Left lung (tissue), 4 donors: ENCODE measurements at regions not wholly inside any gene's neighbourhood (a gene's known extent, or its start where the extent isn't known, plus 50 kb on each side); places are given as distances from the start of the nearest gene placed in this dataset.
"Not testable (repeated sequence)": the region's sequence is repeated elsewhere in the genome, so short reads cannot be mapped to it uniquely, and the experiment has no call there.

Experiments used
- ATAC-seq: fragments of 200-7000 bp; cut with Tn5 transposase; one replicate; pipeline ENCODE4 v1.9.1; 2020; ENCODE audit warnings: moderate library complexity
- DNase-seq, 4 donors: peaks; one replicate each; pipeline ENCODE4 v3.0.0-alpha.2; 2013 to 2020
- H3K27ac ChIP-seq, 2 donors: fragments of 200-600 bp; sonication (generic) in 1 of 2; one replicate each; pipeline versions ENCODE4 v1.5.0 to v1.8.0; 2020 to 2021
- H3K27me3 ChIP-seq, 2 donors: fragments of 200-600 bp; sonication (generic) in 1 of 2; one replicate each; pipeline versions ENCODE4 v1.5.0 to v1.8.0; 2020 to 2021
- H3K36me3 ChIP-seq, 2 donors: fragments of 200-600 bp; sonication (generic) in 1 of 2; one replicate each; pipeline versions ENCODE4 v1.5.0 to v1.8.0; 2020 to 2021
- H3K4me1 ChIP-seq, 2 donors: fragments of 200-600 bp; one replicate each; pipeline ENCODE4 v1.8.0; 2021
- H3K4me3 ChIP-seq, 2 donors: fragments of 200-600 bp; sonication (generic) in 1 of 2; one replicate each; pipeline versions ENCODE4 v1.5.0 to v1.8.0; 2020 to 2021; ENCODE audit warnings: mild to moderate bottlenecking in 1 of 2
- H3K9me3 ChIP-seq, 2 donors: fragments of 200-600 bp; sonication (generic) in 1 of 2; one replicate each; pipeline versions ENCODE4 v1.5.0 to v1.8.0; 2020 to 2021
- CTCF ChIP-seq, 2 donors: fragments of 200-600 bp; sonication (generic) in 1 of 2; IDR thresholded peaks; one replicate each; pipeline versions ENCODE4 v1.5.0 to v1.8.0; 2021; ENCODE audit warnings: antibody characterized with exemption in 2 of 2
- intact Hi-C, 2 donors: fragments of 100-400 bp; cut with DNase I; formaldehyde crosslinking; loops; one replicate each; pipeline versions ENCODE4 v1.11.2 to v1.14.2; 2022
- donor health status: DM: no; HTN: yes; CAD: no.
- donor health status: DM: no; HTN: no; CAD: no.

- intact Hi-C loops = no loop called here
- H3K9me3 ChIP-seq = peaks cover 0 to 11% of the 10 kb centered on the region in 2 donors
- no peaks in the 10 kb centered on the region for H3K27me3 ChIP-seq
- TF ChIP-seq CTCF (IDR thresholded peaks at IDR 0.05) = no peak
- no peak overlapping the region for H3K27ac ChIP-seq
- H3K4me3 ChIP-seq = no peak overlapping the region
- no peak for DNase-seq
- ATAC-seq = no peak
- no peaks in the 10 kb centered on the region for H3K4me1 ChIP-seq
- H3K36me3 ChIP-seq = no peaks in the 10 kb centered on the region
Measured at GRCh38 chr5:179459771-179460170, 90.6 kb upstream of the RUFY1 start.

GRCh38 chr5:179457612-179458011 is 92.7 kb upstream of the RUFY1 start:
- Histone ChIP-seq H3K9me3 (peaks cover 0 to 11% of the 10 kb centered on the region in 2 donors), H3K36me3 (no peaks in the 10 kb centered on the region), H3K4me3 (no peak overlapping the region), H3K27ac (no peak overlapping the region), H3K4me1 (no peaks in the 10 kb centered on the region), H3K27me3 (no peaks in the 10 kb centered on the region)
- DNase-seq (no peak), ATAC-seq (no peak)
- TF ChIP-seq CTCF (IDR thresholded peaks at IDR 0.05) = no peak
- intact Hi-C loops = no loop called here

- H3K4me1 ChIP-seq, H3K27ac ChIP-seq, H3K4me3 ChIP-seq, ATAC-seq, intact Hi-C loops, H3K36me3 ChIP-seq, H3K27me3 ChIP-seq, DNase-seq: not testable (repeated sequence)
- peaks cover 0 to 12% of the 10 kb centered on the region in 2 donors for H3K9me3 ChIP-seq
Measured at GRCh38 chr5:179456075-179456474, 94.3 kb upstream of the RUFY1 start.

GRCh38 chr5:179455320-179455719 is 95.0 kb upstream of the RUFY1 start:
- intact Hi-C loops = no loop called here
- ATAC-seq = no peak
- Histone ChIP-seq H3K27ac (no peak overlapping the region), H3K36me3 (no peaks in the 10 kb centered on the region), H3K4me3 (no peak overlapping the region), H3K9me3 (peaks cover 0 to 16% of the 10 kb centered on the region in 2 donors), H3K27me3 (no peaks in the 10 kb centered on the region), H3K4me1 (no peaks in the 10 kb centered on the region)
- no peak for TF ChIP-seq CTCF (IDR thresholded peaks at IDR 0.05)
- DNase-seq = no peak

GRCh38 chr5:179454356-179454755 is 96.0 kb upstream of the RUFY1 start:
- DNase-seq (no peak), ATAC-seq (no peak)
- Histone ChIP-seq H3K27ac (no peak overlapping the region), H3K36me3 (no peaks in the 10 kb centered on the region), H3K4me3 (no peak overlapping the region), H3K9me3 (peaks cover 0 to 17% of the 10 kb centered on the region in 2 donors), H3K27me3 (no peaks in the 10 kb centered on the region), H3K4me1 (no peaks in the 10 kb centered on the region)
- intact Hi-C loops = no loop called here
- TF ChIP-seq CTCF (IDR thresholded peaks at IDR 0.05) = no peak

- no peaks in the 10 kb centered on the region for H3K36me3 ChIP-seq
- H3K27ac ChIP-seq = no peak overlapping the region
- no peak for TF ChIP-seq CTCF (IDR thresholded peaks at IDR 0.05)
- no peaks in the 10 kb centered on the region for H3K4me1 ChIP-seq
- intact Hi-C loops = no loop called here
- DNase-seq (no peak), ATAC-seq (no peak)
- H3K4me3 ChIP-seq = no peak overlapping the region
- peaks cover 0 to 17% of the 10 kb centered on the region in 2 donors for H3K9me3 ChIP-seq
- no peaks in the 10 kb centered on the region for H3K27me3 ChIP-seq
Measured at GRCh38 chr5:179453616-179454015, 96.7 kb upstream of the RUFY1 start.
